Tongue (tissue), 1 donor: ENCODE measurements at regions not wholly inside any gene's neighbourhood (a gene's known extent, or its start where the extent isn't known, plus 50 kb on each side); places are given as distances from the start of the nearest gene placed in this dataset.

Source experiments
- DNase-seq: peaks from one replicate; pipeline ENCODE4 v3.0.0-alpha.2; 2015

DNA sequence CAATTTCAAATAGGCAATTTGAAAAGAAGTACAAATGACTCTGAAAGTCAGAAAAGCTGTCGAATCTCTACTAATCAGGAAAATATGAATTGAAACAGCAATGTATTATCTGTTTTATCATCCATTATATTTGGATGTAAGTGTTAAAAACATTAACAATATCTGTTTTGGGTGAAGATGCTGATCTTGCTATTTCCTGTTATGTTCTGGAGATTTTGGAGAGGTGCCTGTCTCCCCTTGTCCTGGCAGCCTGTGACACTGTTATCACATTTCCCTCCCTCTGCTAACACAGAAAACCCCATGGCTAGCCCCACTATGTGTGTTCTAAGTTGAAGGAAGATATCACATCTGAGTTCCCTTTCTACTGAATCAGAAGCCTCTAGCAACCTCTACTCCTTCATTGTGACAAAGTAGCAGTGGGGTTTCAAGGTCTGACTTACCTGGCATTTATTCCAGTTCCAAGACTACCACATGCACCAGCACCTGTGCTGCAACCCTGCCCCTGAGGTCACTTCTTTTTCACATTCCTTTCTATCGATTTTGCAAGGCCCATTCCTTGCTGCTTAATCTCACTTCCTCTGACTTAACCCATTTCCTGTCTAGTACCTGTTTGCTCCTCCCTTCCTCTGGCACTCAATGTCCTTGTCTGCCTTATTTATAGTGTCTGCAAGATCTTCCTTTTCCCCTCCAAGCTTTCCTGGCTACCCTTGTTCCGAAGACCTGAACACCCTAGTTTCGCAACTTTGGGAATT lies 95.5 kb upstream of the COL8A1 start:
- DNase-seq = no peak

GRCh38 chr3:99541181-99541580 lies 97.2 kb upstream of the COL8A1 start:
- DNase-seq = no peak

DNA sequence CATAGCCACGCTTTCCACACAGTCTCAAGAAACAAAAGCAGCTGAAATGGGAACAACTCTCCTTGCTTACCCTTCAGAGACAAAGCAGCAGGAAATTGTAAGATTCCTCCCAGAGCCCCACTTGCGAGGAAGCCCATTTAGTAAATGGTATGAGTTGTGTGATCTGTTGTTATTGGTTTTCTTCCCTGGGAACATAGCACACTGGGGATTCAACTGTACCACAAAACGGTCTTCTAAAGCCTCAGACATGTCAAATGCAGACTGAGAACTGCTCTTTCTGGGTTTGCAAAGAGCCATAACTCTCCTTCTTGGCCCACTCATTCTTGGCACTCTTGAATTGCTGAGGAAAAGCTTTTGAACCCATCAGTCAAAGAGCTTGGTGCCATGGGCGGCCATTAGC lies 101.0 kb upstream of the COL8A1 start:
- DNase-seq = no peak

DNA sequence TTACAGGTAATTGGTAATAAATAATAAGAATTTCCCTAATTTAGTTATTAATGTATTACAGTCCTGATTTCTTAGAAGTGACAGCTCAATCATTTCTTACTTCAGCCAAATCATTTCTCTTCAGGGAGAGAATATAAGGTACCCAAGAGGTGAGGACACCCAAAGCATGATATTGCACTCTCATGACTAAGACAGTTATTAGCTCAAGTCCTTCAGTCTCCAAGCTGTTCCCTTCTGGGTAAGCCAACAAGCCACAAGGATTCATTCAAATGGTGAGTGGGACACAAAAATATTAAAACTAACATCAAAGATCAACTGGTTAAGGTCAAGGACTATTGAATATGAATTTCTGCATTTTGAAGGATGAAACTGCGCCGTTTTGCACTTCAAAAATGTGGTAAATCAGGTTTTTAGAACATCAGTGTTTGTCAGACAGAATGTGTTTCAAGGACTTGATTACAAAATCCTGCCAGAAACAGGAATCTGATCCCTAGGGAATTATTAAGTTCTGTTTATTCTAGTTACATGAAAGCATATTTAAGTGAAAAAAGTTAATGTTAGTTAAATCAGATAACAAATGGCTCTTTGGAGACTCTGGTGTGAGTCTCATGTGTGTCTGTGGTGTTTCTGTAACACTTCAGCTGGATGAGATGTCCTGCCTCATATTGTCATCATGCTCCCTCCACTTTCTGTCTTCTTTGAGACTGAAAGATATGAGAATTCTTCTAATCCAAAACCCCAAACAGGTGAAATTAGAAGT lies 101.7 kb upstream of the COL8A1 start:
- DNase-seq = peak; percentile 14

GRCh38 chr3:99534951-99535704 lies 103.3 kb upstream of the COL8A1 start:
- peak; percentile 38 for DNase-seq

GRCh38 chr3:99532246-99532645 lies 106.1 kb upstream of the COL8A1 start:
- DNase-seq = peak; percentile 21

DNA sequence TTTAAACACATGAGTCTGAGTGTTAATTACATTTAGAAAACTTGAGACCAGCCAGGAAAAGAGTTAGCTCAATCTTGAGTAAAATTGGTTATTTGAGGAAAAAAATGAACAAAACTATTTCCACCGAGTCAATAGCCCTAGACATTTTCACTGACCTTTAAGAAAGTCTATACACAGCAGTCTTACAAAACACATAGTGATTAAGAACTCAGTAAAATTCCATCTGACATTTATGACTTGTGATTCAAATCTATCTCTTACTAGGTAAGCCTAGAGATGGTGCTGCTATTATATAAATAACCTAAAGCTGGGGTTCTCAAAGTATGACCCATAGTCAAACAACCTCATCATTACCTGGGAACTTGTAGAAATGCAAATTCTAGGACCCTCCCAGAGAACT lies 109.1 kb upstream of the COL8A1 start:
- no peak for DNase-seq

DNA sequence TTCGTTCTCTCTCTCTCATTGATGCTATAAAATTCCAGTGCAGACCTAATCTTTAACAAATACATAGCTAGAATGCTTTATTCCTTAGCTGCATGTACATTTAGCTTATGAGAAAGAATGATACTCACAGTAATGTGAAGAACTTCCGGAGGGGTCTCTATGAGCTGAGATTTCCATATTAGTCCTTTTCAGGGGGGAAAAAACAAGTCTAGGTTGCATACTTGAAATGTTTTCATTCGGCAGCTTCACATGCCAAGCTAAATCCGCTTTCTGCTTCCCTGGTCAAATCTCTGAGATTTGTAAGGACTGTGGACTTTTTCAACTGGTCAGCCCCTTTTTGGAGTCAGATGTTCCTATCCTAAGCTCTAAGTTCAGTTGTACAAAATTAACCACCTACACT lies 111.5 kb upstream of the COL8A1 start:
- no peak for DNase-seq

DNA sequence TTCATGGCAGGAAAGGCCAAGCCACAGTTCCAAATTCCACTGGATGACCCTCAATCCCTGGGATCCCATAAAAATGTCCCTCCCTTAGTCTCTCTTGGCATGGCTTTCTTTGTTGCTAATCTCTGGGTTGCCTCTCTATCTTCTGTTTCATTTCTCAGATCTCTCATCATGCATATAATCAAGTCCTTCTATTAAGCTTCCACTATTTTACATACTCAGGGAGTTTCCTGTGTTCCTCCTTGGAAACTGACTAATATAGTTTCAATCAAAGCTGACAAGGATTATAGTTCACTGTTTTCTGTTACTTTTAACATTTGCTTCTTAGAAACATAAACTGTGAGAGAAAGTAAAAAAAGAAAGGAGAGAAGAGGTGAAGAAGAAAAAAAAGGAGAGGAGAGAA lies 113.8 kb upstream of the COL8A1 start:
- no peak for DNase-seq

GRCh38 chr3:99523431-99524127 lies 114.8 kb upstream of the COL8A1 start:
- no peak for DNase-seq

- DNase-seq = no peak
Observed at GRCh38 chr3:99522147-99522546, 116.2 kb upstream of the COL8A1 start.

GRCh38 chr3:99521551-99521950 lies 116.8 kb upstream of the COL8A1 start:
- DNase-seq = no peak

DNA sequence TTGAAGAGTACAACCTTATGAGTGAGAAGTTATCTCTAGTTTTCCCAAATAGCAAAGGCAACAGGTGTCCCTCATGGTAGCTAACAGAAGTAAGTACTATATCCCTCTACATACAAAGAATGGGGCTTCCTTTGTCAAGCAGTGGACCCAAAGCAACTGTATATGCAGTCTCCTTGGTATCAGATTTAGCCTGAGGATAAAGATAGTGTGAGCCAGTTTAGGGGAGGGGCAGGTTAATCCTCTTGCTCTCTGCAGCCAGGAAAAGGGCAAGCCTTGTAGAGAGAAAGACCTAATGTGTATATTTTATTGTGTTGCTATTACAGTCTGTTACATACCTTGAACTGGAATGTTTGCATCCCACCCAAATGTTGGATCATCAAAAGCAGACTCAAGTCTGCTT lies 117.9 kb upstream of the COL8A1 start:
- no peak for DNase-seq

GRCh38 chr3:99516936-99517335 lies 121.5 kb upstream of the COL8A1 start:
- DNase-seq = no peak

GRCh38 chr3:99515891-99516290 lies 122.5 kb upstream of the COL8A1 start:
- DNase-seq = no peak

- DNase-seq = no peak
Observed at GRCh38 chr3:99509224-99509623, 129.2 kb upstream of the COL8A1 start.

DNA sequence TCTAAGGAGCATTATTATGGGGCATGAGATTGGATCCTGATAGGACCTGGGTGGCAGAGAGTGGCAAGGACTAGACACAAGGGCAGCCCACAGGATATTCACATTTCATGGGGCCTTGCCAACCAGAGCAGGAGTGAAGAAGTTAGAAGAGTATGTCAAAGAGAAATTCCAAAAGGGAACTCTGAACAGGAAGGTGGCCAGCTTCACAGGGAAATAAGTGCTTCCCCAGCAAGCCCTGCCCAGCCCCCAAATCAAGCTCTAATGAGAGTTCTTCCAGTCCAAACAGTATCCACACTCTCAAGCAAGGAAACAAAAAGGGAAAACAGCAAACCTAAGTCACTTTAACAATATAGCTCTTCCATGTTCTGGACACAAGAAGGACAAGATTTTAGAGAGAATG lies 130.2 kb upstream of the COL8A1 start:
- DNase-seq = no peak

- DNase-seq = no peak
Observed at GRCh38 chr3:99505646-99506269, 132.6 kb upstream of the COL8A1 start.

DNA sequence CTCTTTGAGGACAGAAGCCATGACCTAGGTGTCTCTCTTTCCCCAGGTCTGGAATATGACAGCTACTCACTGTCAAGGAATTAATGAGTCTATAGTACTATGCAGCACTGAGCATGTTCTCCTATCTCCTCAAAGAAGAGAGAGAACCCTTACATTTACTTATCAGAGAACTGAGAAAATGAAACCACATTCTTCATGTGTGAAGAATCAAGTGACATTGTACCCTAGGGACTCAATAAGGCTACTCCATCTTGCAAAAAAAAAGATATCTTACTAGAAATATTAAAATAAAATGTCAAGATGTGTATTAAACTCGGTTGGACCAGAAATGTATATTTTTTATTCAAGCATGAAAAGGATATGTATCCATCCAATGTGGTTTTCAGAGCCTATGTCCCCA lies 133.2 kb upstream of the COL8A1 start:
- DNase-seq = no peak

DNA sequence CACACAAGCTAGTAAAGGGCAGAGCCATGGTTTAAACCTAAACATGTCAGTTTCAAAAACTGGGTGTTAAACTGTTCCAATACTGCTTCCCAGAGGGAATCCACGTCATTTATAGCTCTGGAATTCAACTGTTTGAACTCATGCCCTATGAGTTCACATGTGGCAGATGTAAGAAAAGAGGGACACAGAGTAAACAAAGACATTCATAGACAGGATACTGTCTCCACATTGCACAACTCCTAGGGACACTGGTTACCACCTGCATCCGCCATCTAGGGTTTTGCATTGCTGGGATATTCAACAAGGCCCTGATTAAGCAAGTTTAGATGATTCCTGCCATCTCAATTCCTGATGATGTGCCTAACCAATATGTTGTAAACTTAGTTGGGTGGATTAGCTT lies 134.1 kb upstream of the COL8A1 start:
- no peak for DNase-seq

DNA sequence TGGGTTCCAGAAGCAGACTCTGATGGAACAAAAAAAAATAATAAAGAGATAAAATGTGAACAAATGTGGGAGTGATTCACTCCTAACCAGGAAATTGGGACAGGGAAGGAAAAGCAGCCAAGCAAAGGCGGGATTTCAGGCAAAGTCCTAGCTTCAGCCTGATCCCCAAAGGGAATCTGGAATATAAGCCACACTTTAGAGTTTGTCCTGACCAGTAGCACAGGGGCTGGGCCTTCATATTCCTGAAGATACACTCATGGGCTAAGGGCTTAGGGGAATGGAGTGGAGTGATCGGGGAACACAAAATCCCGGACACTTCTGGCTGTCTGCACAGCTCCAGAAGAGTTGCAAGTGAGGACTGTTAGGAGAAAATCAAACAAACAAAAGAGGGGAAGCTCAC lies 135.0 kb upstream of the COL8A1 start:
- DNase-seq = peak; percentile 12

DNA sequence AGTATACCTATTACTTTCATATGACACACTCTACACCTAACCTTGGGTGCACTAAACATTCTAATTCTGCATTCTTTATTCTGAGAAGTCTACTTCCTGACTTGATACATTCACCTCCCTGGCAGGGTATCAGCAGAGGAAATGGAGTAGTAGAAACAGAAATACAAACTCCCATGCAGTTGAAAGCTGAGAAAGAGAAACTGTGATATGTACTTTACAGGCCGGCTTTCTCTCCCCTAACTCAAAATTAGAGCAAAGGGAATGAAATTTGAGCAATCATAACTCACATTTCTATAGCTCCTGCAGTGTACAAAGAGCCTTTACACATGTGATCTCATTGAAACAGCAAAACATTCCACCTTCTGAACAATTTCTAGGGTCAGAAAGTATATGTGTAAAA lies 135.5 kb upstream of the COL8A1 start:
- DNase-seq = no peak
